ENCODE measurements at regions not wholly inside any gene's neighbourhood (a gene's known extent, or its start where the extent isn't known, plus 50 kb on each side); places are given as distances from the start of the nearest gene placed in this dataset.

GRCh38 chr11:15906481-15907035, 449.8 kb downstream of the SOX6 start:
- peaks cover 0 to 9% of the 10 kb centered on the region in 2 donors for H3K4me1 ChIP-seq (ENCODE audit: control insufficient read depth in 1 of 2, low read depth in 2 of 2)
- TF ChIP-seq CTCF (IDR thresholded peaks at IDR 0.05) = no peak
- H3K27me3 ChIP-seq (replicated peaks; ENCODE audit: insufficient read depth) = no peaks in the 10 kb centered on the region
- no peak for ATAC-seq (ENCODE audit: insufficient number of reproducible peaks, low FRiP score, low read depth)
- no peaks in the 10 kb centered on the region for H3K9me3 ChIP-seq
- H3K4me3 ChIP-seq = no peak overlapping the region
- no peaks in the 10 kb centered on the region for H3K36me3 ChIP-seq
- H3K27ac ChIP-seq = no peak overlapping the region
- DNase-seq (ENCODE audit: low spot score) = no peak

- Histone ChIP-seq H3K27ac (no peak overlapping the region), H3K4me1 (ENCODE audit: control insufficient read depth in 1 of 2, low read depth in 2 of 2) (peaks cover 0 to 11% of the 10 kb centered on the region in 2 donors), H3K36me3 (no peaks in the 10 kb centered on the region), H3K4me3 (no peak overlapping the region), H3K27me3 (replicated peaks; ENCODE audit: insufficient read depth) (no peaks in the 10 kb centered on the region), H3K9me3 (no peaks in the 10 kb centered on the region)
- no peak for TF ChIP-seq CTCF (IDR thresholded peaks at IDR 0.05)
- no peak for ATAC-seq (ENCODE audit: insufficient number of reproducible peaks, low FRiP score, low read depth)
- no peak for DNase-seq (ENCODE audit: low spot score)
Observed at GRCh38 chr11:15907806-15908205, 448.5 kb downstream of the SOX6 start.

- TF ChIP-seq CTCF (IDR thresholded peaks at IDR 0.05) = no peak
- H3K4me1 ChIP-seq (ENCODE audit: control insufficient read depth in 1 of 2, low read depth in 2 of 2) = peaks cover 0 to 15% of the 10 kb centered on the region in 2 donors
- H3K9me3 ChIP-seq = no peaks in the 10 kb centered on the region
- H3K4me3 ChIP-seq = no peak overlapping the region
- DNase-seq (ENCODE audit: low spot score) (no peak), ATAC-seq (ENCODE audit: insufficient number of reproducible peaks, low FRiP score, low read depth) (no peak)
- H3K36me3 ChIP-seq = no peaks in the 10 kb centered on the region
- H3K27me3 ChIP-seq (replicated peaks; ENCODE audit: insufficient read depth) = no peaks in the 10 kb centered on the region
- H3K27ac ChIP-seq = no peak overlapping the region
Observed at GRCh38 chr11:15909937-15910598, 446.3 kb downstream of the SOX6 start.

GRCh38 chr11:15910761-15911160, 445.6 kb downstream of the SOX6 start:
- no peaks in the 10 kb centered on the region for H3K36me3 ChIP-seq
- TF ChIP-seq CTCF (IDR thresholded peaks at IDR 0.05) = no peak
- no peaks in the 10 kb centered on the region for H3K27me3 ChIP-seq (replicated peaks; ENCODE audit: insufficient read depth)
- H3K9me3 ChIP-seq = no peaks in the 10 kb centered on the region
- DNase-seq (ENCODE audit: low spot score) = no peak
- ATAC-seq (ENCODE audit: insufficient number of reproducible peaks, low FRiP score, low read depth) = no peak
- no peak overlapping the region for H3K27ac ChIP-seq
- no peak overlapping the region for H3K4me3 ChIP-seq
- peaks cover 0 to 11% of the 10 kb centered on the region in 2 donors for H3K4me1 ChIP-seq (ENCODE audit: control insufficient read depth in 1 of 2, low read depth in 2 of 2)

GRCh38 chr11:15911377-15912044, 444.8 kb downstream of the SOX6 start:
- no peaks in the 10 kb centered on the region for H3K36me3 ChIP-seq
- H3K27me3 ChIP-seq (replicated peaks; ENCODE audit: insufficient read depth) = no peaks in the 10 kb centered on the region
- TF ChIP-seq CTCF (IDR thresholded peaks at IDR 0.05) = no peak
- no peaks in the 10 kb centered on the region for H3K9me3 ChIP-seq
- DNase-seq (ENCODE audit: low spot score) = no peak
- no peak for ATAC-seq (ENCODE audit: insufficient number of reproducible peaks, low FRiP score, low read depth)
- H3K4me1 ChIP-seq (ENCODE audit: control insufficient read depth in 1 of 2, low read depth in 2 of 2) = peaks cover 0 to 11% of the 10 kb centered on the region in 2 donors
- H3K4me3 ChIP-seq = no peak overlapping the region
- no peak overlapping the region for H3K27ac ChIP-seq

All from thoracic aorta (tissue), 2 donors.